ENCODE measurements at regions not wholly inside any gene's neighbourhood (a gene's known extent, or its start where the extent isn't known, plus 50 kb on each side); places are given as distances from the start of the nearest gene placed in this dataset.

- no peak for TF ChIP-seq CTCF (conservative IDR thresholded peaks at IDR 0.05)
- peak overlapping the region; percentile 19; the same call in 1 of the 2 replicates for H3K27ac ChIP-seq
Measured at GRCh38 chr11:98616098-98616655, 404.6 kb upstream of the CNTN5 start.

- no peak overlapping the region for H3K27ac ChIP-seq
- no peak for TF ChIP-seq CTCF (conservative IDR thresholded peaks at IDR 0.05)
Measured at GRCh38 chr11:98621767-98622166, 399.0 kb upstream of the CNTN5 start.

- no peak overlapping the region for H3K27ac ChIP-seq
- TF ChIP-seq CTCF (conservative IDR thresholded peaks at IDR 0.05) = no peak
Measured at GRCh38 chr11:98625526-98625925, 395.2 kb upstream of the CNTN5 start.

GRCh38 chr11:98630736-98631135, 390.0 kb upstream of the CNTN5 start:
- TF ChIP-seq CTCF (conservative IDR thresholded peaks at IDR 0.05) = no peak
- no peak overlapping the region for H3K27ac ChIP-seq

- no peak overlapping the region for H3K27ac ChIP-seq
- TF ChIP-seq CTCF (conservative IDR thresholded peaks at IDR 0.05) = no peak
Measured at GRCh38 chr11:98657711-98658110, 363.0 kb upstream of the CNTN5 start.

- TF ChIP-seq CTCF (conservative IDR thresholded peaks at IDR 0.05) = no peak
- H3K27ac ChIP-seq = no peak overlapping the region
Measured at GRCh38 chr11:98659431-98659830, 361.3 kb upstream of the CNTN5 start.

- no peak overlapping the region for H3K27ac ChIP-seq
- TF ChIP-seq CTCF (conservative IDR thresholded peaks at IDR 0.05) = no peak
Measured at GRCh38 chr11:98674390-98674789, 346.4 kb upstream of the CNTN5 start.
